ENCODE measurements at regions not wholly inside any gene's neighbourhood (a gene's known extent, or its start where the extent isn't known, plus 50 kb on each side); places are given as distances from the start of the nearest gene placed in this dataset.

- H3K27ac Mint-ChIP-seq = no peak overlapping the region
- H3K27ac ChIP-seq (ENCODE audit: low read depth in 1 of 2, low read length in 2 of 2) = no peak overlapping the region
These were observed 1198.9 kb upstream of the GBE1 start for GRCh38 chr3:82960379-82960778.

GRCh38 chr3:82957696-82958095, 1196.3 kb upstream of the GBE1 start:
- peaks cover 0 to 3% (median 0%) of the 10 kb centered on the region in 7 donors for H3K9me3 Mint-ChIP-seq
- 40% methylated on average over 2 of the region's 6 CpGs for WGBS (ENCODE audit: insufficient coverage)
- no peaks in the 10 kb centered on the region for H3K27me3 Mint-ChIP-seq (ENCODE audit: low read depth in 3 of 3)
- Histone ChIP-seq H3K9me3 (replicated peaks in 1 of 2; ENCODE audit: control insufficient read depth in 1 of 2, insufficient read depth in 1 of 2, low read length in 2 of 2) (no peaks in the 10 kb centered on the region), H3K27me3 (ENCODE audit: control insufficient read depth in 2 of 2, insufficient read depth in 2 of 2, low read length in 2 of 2) (no peaks in the 10 kb centered on the region), H3K36me3 (replicated peaks in 1 of 2; ENCODE audit: control insufficient read depth in 1 of 2, insufficient read depth in 2 of 2, low read length in 2 of 2) (no peaks in the 10 kb centered on the region), H3K4me2 (replicated peaks; ENCODE audit: extremely low read depth, low read length, poor library complexity, severe bottlenecking) (no peak overlapping the region), H3K79me2 (ENCODE audit: insufficient read depth, low read length) (no peaks in the 10 kb centered on the region), H3K4me1 (ENCODE audit: control insufficient read depth in 1 of 2, insufficient read depth in 2 of 2, low read length in 2 of 2) (no peaks in the 10 kb centered on the region), H3K9ac (ENCODE audit: insufficient read depth, low read length, poor library complexity, severe bottlenecking) (no peak overlapping the region), H4K20me1 (ENCODE audit: insufficient read depth, low read length) (no peaks in the 10 kb centered on the region), H3K4me3 (replicated peaks in 1 of 3; ENCODE audit: low read depth in 2 of 3, low read length in 3 of 3) (no peak overlapping the region), H2AFZ (ENCODE audit: insufficient read depth, low read depth, low read length, poor library complexity, severe bottlenecking) (no peak overlapping the region), H3K27ac (ENCODE audit: low read depth in 1 of 2, low read length in 2 of 2) (no peak overlapping the region)
- TF ChIP-seq CTCF (IDR thresholded peaks at IDR 0.05) = no peak
- no peak overlapping the region for H3K27ac Mint-ChIP-seq
- H3K4me1 Mint-ChIP-seq = no peaks in the 10 kb centered on the region
- DNase-seq = no peak
- H3K4me3 Mint-ChIP-seq = no peak overlapping the region
- intact Hi-C loops (cut with micrococcal nuclease) = no loop called here
- no peaks in the 10 kb centered on the region for H3K36me3 Mint-ChIP-seq

More at GRCh38 chr3:82960379-82960778, 1198.9 kb upstream of the GBE1 start:
- no peaks in the 10 kb centered on the region for H3K36me3 ChIP-seq (replicated peaks in 1 of 2; ENCODE audit: control insufficient read depth in 1 of 2, insufficient read depth in 2 of 2, low read length in 2 of 2)
- H4K20me1 ChIP-seq (ENCODE audit: insufficient read depth, low read length) = no peaks in the 10 kb centered on the region
- no peak overlapping the region for H3K4me3 Mint-ChIP-seq
- no peak overlapping the region for H3K4me2 ChIP-seq (replicated peaks; ENCODE audit: extremely low read depth, low read length, poor library complexity, severe bottlenecking)
- H3K79me2 ChIP-seq (ENCODE audit: insufficient read depth, low read length) = no peaks in the 10 kb centered on the region
- H2AFZ ChIP-seq (ENCODE audit: insufficient read depth, low read depth, low read length, poor library complexity, severe bottlenecking) = no peak overlapping the region
- H3K9me3 Mint-ChIP-seq = no peaks in the 10 kb centered on the region
- no peaks in the 10 kb centered on the region for H3K27me3 ChIP-seq (ENCODE audit: control insufficient read depth in 2 of 2, insufficient read depth in 2 of 2, low read length in 2 of 2)
- no peak overlapping the region for H3K9ac ChIP-seq (ENCODE audit: insufficient read depth, low read length, poor library complexity, severe bottlenecking)
- no peak for DNase-seq
- H3K4me1 Mint-ChIP-seq = no peaks in the 10 kb centered on the region
- H3K27me3 Mint-ChIP-seq (ENCODE audit: low read depth in 3 of 3) = no peaks in the 10 kb centered on the region
- no peaks in the 10 kb centered on the region for H3K9me3 ChIP-seq (replicated peaks in 1 of 2; ENCODE audit: control insufficient read depth in 1 of 2, insufficient read depth in 1 of 2, low read length in 2 of 2)
- no peak overlapping the region for H3K4me3 ChIP-seq (replicated peaks in 1 of 3; ENCODE audit: low read depth in 2 of 3, low read length in 3 of 3)
- TF ChIP-seq CTCF (IDR thresholded peaks at IDR 0.05) = no peak
- no peaks in the 10 kb centered on the region for H3K4me1 ChIP-seq (ENCODE audit: control insufficient read depth in 1 of 2, insufficient read depth in 2 of 2, low read length in 2 of 2)
- H3K36me3 Mint-ChIP-seq = no peaks in the 10 kb centered on the region
- intact Hi-C loops (cut with micrococcal nuclease) = no loop called here

Data from CD14-positive monocyte (primary cell).